ENCODE measurements at regions not wholly inside any gene's neighbourhood (a gene's known extent, or its start where the extent isn't known, plus 50 kb on each side); places are given as distances from the start of the nearest gene placed in this dataset.
"Not testable (repeated sequence)": the region's sequence is repeated elsewhere in the genome, so short reads cannot be mapped to it uniquely, and the experiment has no call there.

- H3K27ac ChIP-seq; H3K4me3 ChIP-seq; H3K27me3 ChIP-seq; FAIRE-seq; ATAC-seq; intact Hi-C loops (cut with DNase I); H3K4me1 ChIP-seq; H3K36me3 ChIP-seq; H3K9me3 ChIP-seq: not testable (repeated sequence)
- 88 to 93% methylated on average over 1 to 4 of the region's 5 CpGs for whole genome bisulfite sequencing, 2 donors
- peak in 1 of 6 donors; percentile 18 for DNase-seq
Measured at GRCh38 chr12:9543341-9543740, 64.4 kb downstream of the KLRB1 start.

DNA sequence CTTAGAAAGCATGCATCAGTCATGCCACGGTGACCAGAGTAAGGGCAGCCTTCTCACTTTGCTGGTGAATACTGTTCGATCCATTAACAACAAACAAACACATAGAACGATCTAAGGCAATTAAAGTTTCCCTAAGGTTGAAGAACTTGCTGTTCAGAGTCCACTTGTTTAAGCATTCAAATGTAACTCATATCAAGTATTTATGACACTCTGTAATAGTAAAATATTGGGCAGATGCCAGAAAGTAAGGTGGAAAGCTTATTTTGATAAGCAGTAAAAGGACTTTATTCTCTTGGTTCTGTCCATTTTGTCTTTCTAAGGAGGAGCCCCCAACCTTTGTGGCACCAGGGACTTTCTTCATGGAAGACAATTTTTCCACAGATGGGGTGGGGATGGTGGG lies 64.9 kb downstream of the KLRB1 start:
- H3K27me3 ChIP-seq; ATAC-seq; intact Hi-C loops (cut with DNase I); H3K4me1 ChIP-seq; DNase-seq; H3K9me3 ChIP-seq; H3K36me3 ChIP-seq; H3K4me3 ChIP-seq; FAIRE-seq; H3K27ac ChIP-seq: not testable (repeated sequence)
- WGBS, 2 donors, result 87% methylated on average over 2 of the region's 3 CpGs; no CpG with 5 or more reads in 1 of the 2 donors

- H3K4me3 ChIP-seq; H3K27ac ChIP-seq; intact Hi-C loops (cut with DNase I); H3K9me3 ChIP-seq; H3K27me3 ChIP-seq; ATAC-seq; DNase-seq; FAIRE-seq; H3K36me3 ChIP-seq; H3K4me1 ChIP-seq: not testable (repeated sequence)
- 90% methylated on average over 1 of the region's 1 CpG; no CpG with 5 or more reads in 1 of the 2 donors for WGBS, 2 donors
Measured at GRCh38 chr12:9515925-9516324, 91.8 kb downstream of the KLRB1 start.

- intact Hi-C loops (cut with DNase I); DNase-seq; H3K4me3 ChIP-seq; FAIRE-seq; H3K4me1 ChIP-seq; H3K36me3 ChIP-seq; ATAC-seq; H3K9me3 ChIP-seq; H3K27me3 ChIP-seq; H3K27ac ChIP-seq: not testable (repeated sequence)
- WGBS, 2 donors, result 84% methylated on average over 4 of the region's 5 CpGs; no CpG with 5 or more reads in 1 of the 2 donors
Measured at GRCh38 chr12:9512695-9513094, 95.0 kb downstream of the KLRB1 start.

- H3K4me1 ChIP-seq; ATAC-seq; intact Hi-C loops (cut with DNase I); FAIRE-seq; H3K4me3 ChIP-seq; H3K36me3 ChIP-seq; H3K27me3 ChIP-seq; H3K27ac ChIP-seq; H3K9me3 ChIP-seq; DNase-seq: not testable (repeated sequence)
- 97% methylated on average over 1 of the region's 1 CpG; no CpG with 5 or more reads in 1 of the 2 donors for WGBS, 2 donors
Measured at GRCh38 chr12:9510392-9511011, 97.2 kb downstream of the KLRB1 start.

DNA sequence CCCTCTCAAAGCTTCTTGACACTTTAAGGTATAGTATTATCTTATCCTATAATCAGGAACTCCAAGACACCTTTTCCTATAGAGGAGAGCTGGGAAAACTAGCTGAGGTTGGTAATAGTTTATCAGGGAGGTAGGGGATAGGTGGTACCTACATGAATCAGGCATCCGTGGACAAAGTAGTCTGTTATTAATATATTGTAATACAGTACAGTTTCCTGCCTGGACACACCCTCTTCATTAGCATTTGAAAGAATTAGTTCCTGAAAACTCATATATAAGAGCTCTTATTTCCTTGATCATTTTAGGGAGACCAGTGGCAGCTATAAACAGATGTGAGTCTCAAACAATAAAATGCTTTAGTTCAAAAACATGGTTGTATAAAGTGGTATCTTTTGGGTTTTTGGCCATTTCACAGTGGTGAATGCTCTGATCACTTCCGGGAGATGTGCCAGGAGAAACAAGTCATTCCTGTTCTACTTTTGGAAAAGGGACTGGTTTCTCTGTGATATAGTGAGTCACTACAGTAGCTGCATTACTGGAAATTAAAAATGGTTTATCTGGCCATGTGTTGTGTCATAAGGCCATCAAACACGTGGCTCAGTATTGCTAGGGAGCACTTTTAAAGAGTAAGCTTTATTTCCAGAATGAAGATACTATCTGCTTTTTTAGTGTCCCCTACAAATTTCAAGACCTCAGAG lies 98.1 kb downstream of the KLRB1 start:
- ATAC-seq (peak in 2 of 4 donors; percentile 51 to 67), FAIRE-seq (no peak), DNase-seq (peak in 2 of 6 donors; percentile 9 to 13)
- no peaks in the 10 kb centered on the region for H3K9me3 ChIP-seq
- H3K4me1 ChIP-seq, result no peaks in the 10 kb centered on the region
- H3K36me3 ChIP-seq, result no peaks in the 10 kb centered on the region
- intact Hi-C loops (cut with DNase I), result no loop called here
- TF ChIP-seq, protein P1, sequence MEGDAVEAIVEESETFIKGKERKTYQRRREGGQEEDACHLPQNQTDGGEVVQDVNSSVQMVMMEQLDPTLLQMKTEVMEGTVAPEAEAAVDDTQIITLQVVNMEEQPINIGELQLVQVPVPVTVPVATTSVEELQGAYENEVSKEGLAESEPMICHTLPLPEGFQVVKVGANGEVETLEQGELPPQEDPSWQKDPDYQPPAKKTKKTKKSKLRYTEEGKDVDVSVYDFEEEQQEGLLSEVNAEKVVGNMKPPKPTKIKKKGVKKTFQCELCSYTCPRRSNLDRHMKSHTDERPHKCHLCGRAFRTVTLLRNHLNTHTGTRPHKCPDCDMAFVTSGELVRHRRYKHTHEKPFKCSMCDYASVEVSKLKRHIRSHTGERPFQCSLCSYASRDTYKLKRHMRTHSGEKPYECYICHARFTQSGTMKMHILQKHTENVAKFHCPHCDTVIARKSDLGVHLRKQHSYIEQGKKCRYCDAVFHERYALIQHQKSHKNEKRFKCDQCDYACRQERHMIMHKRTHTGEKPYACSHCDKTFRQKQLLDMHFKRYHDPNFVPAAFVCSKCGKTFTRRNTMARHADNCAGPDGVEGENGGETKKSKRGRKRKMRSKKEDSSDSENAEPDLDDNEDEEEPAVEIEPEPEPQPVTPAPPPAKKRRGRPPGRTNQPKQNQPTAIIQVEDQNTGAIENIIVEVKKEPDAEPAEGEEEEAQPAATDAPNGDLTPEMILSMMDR (IDR thresholded peaks at IDR 0.05), result no peak
- H3K27me3 ChIP-seq, result no peaks in the 10 kb centered on the region
- 24% methylated on average over 3 of the region's 3 CpGs; no CpG with 5 or more reads in 1 of the 2 donors for WGBS, 2 donors
- H3K27ac ChIP-seq, result no peak overlapping the region
- no peak overlapping the region for H3K4me3 ChIP-seq

DNA sequence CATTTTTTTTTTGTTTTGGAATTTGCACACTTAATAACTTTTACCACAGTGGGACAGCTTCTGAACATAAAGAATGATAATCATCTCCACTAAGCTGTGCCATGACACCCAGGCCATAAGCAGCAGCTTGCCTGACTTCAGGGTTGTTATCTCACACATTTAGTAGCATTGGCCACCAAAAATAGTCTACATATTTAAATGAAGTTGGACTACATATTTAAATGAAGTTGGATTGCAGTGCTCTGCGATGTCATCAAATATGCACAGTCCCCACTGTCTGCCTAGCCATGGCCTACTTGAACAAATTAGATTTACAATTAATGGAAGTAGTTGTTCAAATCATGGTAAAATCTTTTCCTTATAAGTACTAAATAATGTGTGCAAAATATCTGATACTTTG lies 101.0 kb downstream of the KLRB1 start:
- ATAC-seq, result no peak
- WGBS, 2 donors, result 95% methylated on average over 1 of the region's 1 CpG; no CpG with 5 or more reads in 1 of the 2 donors
- H3K9me3 ChIP-seq, result no peaks in the 10 kb centered on the region
- no peaks in the 10 kb centered on the region for H3K4me1 ChIP-seq
- no peak for FAIRE-seq
- no peak overlapping the region for H3K4me3 ChIP-seq
- H3K27me3 ChIP-seq, result no peaks in the 10 kb centered on the region
- intact Hi-C loops (cut with DNase I), result no loop called here
- TF ChIP-seq, protein P1 (IDR thresholded peaks at IDR 0.05), result no peak
- H3K27ac ChIP-seq, result no peak overlapping the region
- no peaks in the 10 kb centered on the region for H3K36me3 ChIP-seq
- no peak for DNase-seq

DNA sequence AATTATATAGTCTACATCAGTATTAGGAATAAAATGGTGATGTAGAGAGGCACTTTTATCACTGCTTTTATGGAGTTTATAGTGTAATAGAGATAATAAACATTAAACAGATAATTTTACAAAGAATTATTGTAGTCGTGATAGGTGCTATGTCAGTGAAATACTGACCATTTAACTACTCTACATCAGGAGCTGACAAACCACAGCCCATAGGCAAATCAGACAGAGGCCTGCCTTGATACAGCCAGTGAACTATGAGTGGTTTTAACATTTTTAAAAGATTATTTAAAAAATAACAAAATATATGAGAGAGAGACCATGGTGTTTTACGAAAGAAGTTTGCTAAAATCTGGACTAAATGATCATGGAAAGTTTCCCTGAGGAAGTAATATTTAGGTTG lies 104.3 kb downstream of the KLRB1 start:
- FAIRE-seq; intact Hi-C loops (cut with DNase I); ATAC-seq: not testable (repeated sequence)

GRCh38 chr12:9502845-9503244 lies 104.9 kb downstream of the KLRB1 start:
- H3K4me3 ChIP-seq; intact Hi-C loops (cut with DNase I); H3K4me1 ChIP-seq; H3K9me3 ChIP-seq; H3K36me3 ChIP-seq; DNase-seq; FAIRE-seq; H3K27me3 ChIP-seq; H3K27ac ChIP-seq; ATAC-seq: not testable (repeated sequence)
- 82% methylated on average over 1 of the region's 1 CpG; no CpG with 5 or more reads in 1 of the 2 donors for WGBS, 2 donors

More for the DNA sequence above, 104.3 kb downstream of the KLRB1 start:
- not testable (repeated sequence) for H3K4me1 ChIP-seq, H3K27ac ChIP-seq, H3K27me3 ChIP-seq, H3K4me3 ChIP-seq, DNase-seq, H3K36me3 ChIP-seq, H3K9me3 ChIP-seq
- 51% methylated on average over 2 of the region's 2 CpGs; no CpG with 5 or more reads in 1 of the 2 donors for WGBS, 2 donors

DNA sequence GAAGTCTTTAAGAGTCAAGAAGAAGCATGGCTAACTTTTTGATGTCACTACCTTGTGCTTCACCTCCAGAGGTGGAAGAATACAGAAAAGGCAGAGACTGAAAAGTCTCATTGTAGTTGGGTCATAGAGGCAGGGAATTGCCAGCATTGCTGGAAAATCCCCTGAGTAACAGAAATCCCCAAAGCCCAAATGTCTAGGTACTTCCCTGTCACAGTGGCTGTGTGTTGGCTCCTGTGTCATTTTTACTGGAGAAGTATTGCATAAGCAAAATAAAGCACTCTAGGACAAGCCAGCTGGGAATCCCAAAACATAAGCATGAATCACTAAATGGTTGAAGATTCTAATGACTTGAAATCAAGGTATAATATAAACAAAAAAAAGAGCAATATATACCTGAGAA lies 114.4 kb downstream of the KLRB1 start:
- H3K4me1 ChIP-seq; FAIRE-seq; H3K9me3 ChIP-seq; H3K27ac ChIP-seq; H3K27me3 ChIP-seq; H3K36me3 ChIP-seq; DNase-seq; H3K4me3 ChIP-seq; intact Hi-C loops (cut with DNase I): not testable (repeated sequence)
- ATAC-seq, result peak in 1 of 4 donors; percentile 54

All from pancreas (tissue), 10 donors.